Neural crest cell (in vitro differentiated cells): ENCODE measurements at regions not wholly inside any gene's neighbourhood (a gene's known extent, or its start where the extent isn't known, plus 50 kb on each side); places are given as distances from the start of the nearest gene placed in this dataset.

ENCODE experiments used
- DNase-seq: peaks from one replicate; pipeline ENCODE4 v3.0.0; 2021; ENCODE audit warnings: low read depth, mixed read lengths, low spot score
- H3K27ac Mint-ChIP-seq: one replicate; pipeline ENCODE4 v1.8.0; 2021; ENCODE audit warnings: mild to moderate bottlenecking, mixed read lengths; ENCODE audit not compliant: unreplicated experiment
- H3K27me3 Mint-ChIP-seq: 2 replicates; pipeline ENCODE4 v1.8.0; 2021; ENCODE audit warnings: low read depth, mild to moderate bottlenecking, mixed read lengths
- H3K36me3 Mint-ChIP-seq: 2 replicates; pipeline ENCODE4 v1.8.0; 2021; ENCODE audit warnings: low read depth, mild to moderate bottlenecking, mixed read lengths
- H3K4me1 Mint-ChIP-seq: 2 replicates; pipeline ENCODE4 v1.8.0; 2021; ENCODE audit warnings: mixed read lengths
- H3K4me3 Mint-ChIP-seq: one replicate; pipeline ENCODE4 v1.8.0; 2021; ENCODE audit warnings: mild to moderate bottlenecking, mixed read lengths
- H3K9me3 Mint-ChIP-seq: 2 replicates; pipeline ENCODE4 v1.8.0; 2021; ENCODE audit warnings: mixed read lengths
- CTCF ChIP-seq: fragments of 200-600 bp; sonication (generic); conservative IDR thresholded peaks from 2 replicates; pipeline ENCODE4 v1.5.0; 2021; ENCODE audit warnings: antibody characterized with exemption, mild to moderate bottlenecking

GRCh38 chr19:31625575-31625974 is 276.3 kb upstream of the TSHZ3 start:
- no peak overlapping the region for H3K4me3 Mint-ChIP-seq

GRCh38 chr19:31626941-31627340 is 277.7 kb upstream of the TSHZ3 start:
- no peak overlapping the region for H3K4me3 Mint-ChIP-seq
- H3K27ac Mint-ChIP-seq = no peak overlapping the region
- no peak for TF ChIP-seq CTCF
- no peak for DNase-seq
- H3K9me3 Mint-ChIP-seq = no peaks in the 10 kb centered on the region
- no peaks in the 10 kb centered on the region for H3K36me3 Mint-ChIP-seq
- H3K27me3 Mint-ChIP-seq = peaks cover 8% of the 10 kb centered on the region
- peaks cover 12% of the 10 kb centered on the region for H3K4me1 Mint-ChIP-seq

More at GRCh38 chr19:31625575-31625974, 276.3 kb upstream of the TSHZ3 start:
- Mint-ChIP-seq H3K36me3 (no peaks in the 10 kb centered on the region), H3K4me1 (peaks cover 12% of the 10 kb centered on the region), H3K27me3 (peaks cover 9% of the 10 kb centered on the region), H3K27ac (no peak overlapping the region), H3K9me3 (no peaks in the 10 kb centered on the region)
- no peak for DNase-seq
- TF ChIP-seq CTCF = no peak

GRCh38 chr19:31627620-31628365 is 278.6 kb upstream of the TSHZ3 start:
- H3K9me3 Mint-ChIP-seq = no peaks in the 10 kb centered on the region
- H3K27me3 Mint-ChIP-seq = peaks cover 8% of the 10 kb centered on the region
- H3K4me3 Mint-ChIP-seq = no peak overlapping the region
- no peak overlapping the region for H3K27ac Mint-ChIP-seq
- H3K36me3 Mint-ChIP-seq = no peaks in the 10 kb centered on the region
- no peak for TF ChIP-seq CTCF
- H3K4me1 Mint-ChIP-seq = peaks cover 12% of the 10 kb centered on the region
- DNase-seq = no peak

DNA sequence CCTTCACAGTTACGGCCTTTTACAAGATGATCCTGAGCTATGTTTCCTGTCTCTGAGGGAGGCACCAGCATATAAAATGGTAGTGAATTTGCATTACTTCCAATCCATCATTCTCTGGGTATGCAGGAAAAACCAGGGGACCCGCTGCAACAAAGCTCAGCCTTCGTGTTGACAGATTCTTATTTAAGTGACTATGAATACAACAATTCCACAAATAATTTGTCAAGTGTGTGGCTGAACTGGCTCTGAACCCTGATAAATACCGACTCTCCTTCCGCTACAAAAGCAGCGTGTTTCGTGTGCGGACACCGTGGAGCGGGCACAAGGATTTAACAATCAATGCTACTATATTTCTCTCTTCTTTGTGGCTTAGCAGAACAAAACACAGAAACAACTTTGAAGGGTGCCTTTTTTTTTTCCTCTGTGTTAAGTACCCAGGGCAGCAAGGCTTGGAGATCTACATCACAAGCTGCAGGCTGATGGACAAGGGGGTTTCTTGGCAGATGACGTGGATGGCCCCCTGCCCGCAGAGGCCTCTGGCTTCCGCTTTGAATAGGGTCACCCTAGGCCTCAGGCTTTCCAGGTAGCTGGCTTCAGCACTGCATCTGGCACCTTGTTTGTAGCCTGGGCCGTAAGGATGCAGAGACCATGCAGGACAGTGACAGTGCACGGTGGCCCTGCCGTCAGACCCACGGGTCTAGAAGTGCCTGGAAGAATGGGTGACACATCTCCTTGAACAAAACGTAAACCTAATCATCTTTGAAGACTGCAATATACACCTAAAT is 280.5 kb upstream of the TSHZ3 start:
- Mint-ChIP-seq H3K27ac (no peak overlapping the region), H3K4me1 (peaks cover 12% of the 10 kb centered on the region), H3K36me3 (no peaks in the 10 kb centered on the region), H3K4me3 (no peak overlapping the region), H3K9me3 (no peaks in the 10 kb centered on the region), H3K27me3 (peaks cover 6% of the 10 kb centered on the region)
- no peak for DNase-seq
- no peak for TF ChIP-seq CTCF

DNA sequence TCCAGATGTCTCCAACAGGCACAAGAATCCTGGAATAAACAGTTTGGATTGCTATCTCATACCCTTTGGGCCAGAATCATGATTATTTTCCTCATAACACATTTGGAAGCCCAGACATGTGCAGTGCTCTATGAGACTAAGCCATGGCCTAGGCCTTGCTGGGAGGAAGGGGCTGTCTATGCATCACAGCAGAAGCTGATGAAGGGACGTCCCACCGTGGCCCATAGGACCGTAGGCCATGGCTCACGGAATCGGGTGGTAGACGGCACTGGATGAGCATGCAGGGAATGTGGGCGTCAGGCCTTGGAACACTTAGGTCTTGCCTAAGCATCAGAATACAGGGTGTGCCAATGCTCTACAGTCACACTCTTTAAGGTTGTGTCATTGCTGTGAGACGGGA is 283.8 kb upstream of the TSHZ3 start:
- TF ChIP-seq CTCF = no peak
- no peaks in the 10 kb centered on the region for H3K36me3 Mint-ChIP-seq
- no peak for DNase-seq
- H3K4me3 Mint-ChIP-seq = no peak overlapping the region
- H3K9me3 Mint-ChIP-seq = no peaks in the 10 kb centered on the region
- no peak overlapping the region for H3K27ac Mint-ChIP-seq
- H3K27me3 Mint-ChIP-seq = peaks cover 8% of the 10 kb centered on the region
- H3K4me1 Mint-ChIP-seq = peaks cover 8% of the 10 kb centered on the region
